ENCODE measurements at regions not wholly inside any gene's neighbourhood (a gene's known extent, or its start where the extent isn't known, plus 50 kb on each side); places are given as distances from the start of the nearest gene placed in this dataset.

DNA sequence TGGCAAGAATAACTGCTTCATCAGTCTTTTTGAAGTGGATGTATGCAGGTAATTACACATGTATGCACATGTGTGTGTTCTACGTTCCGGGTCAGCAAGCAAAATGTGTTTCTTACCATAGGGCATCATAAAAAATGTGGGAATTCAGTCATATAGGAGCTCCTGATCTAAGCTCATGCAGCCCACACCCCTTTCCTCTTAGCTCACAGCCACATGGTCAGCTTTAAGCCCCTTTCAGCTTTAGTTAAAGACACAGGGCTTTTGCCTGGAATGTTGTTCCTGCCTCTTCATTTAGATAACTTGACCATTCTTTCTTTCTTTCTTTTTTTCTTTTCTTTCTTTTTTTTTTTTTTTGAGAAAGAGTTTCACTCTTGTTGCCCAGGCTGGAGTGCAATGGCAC lies 258.1 kb downstream of the RPS24 start:
- H3K36me3 ChIP-seq (ENCODE audit: insufficient read depth, low read length), result no peaks in the 10 kb centered on the region
- ChIA-PET CTCF (no interaction called here), POLR2A (no interaction called here)
- Mint-ChIP-seq H3K4me1 (no peaks in the 10 kb centered on the region), H3K27ac (no peak overlapping the region), H3K4me3 (no peak overlapping the region), H3K27me3 (peaks cover 3 to 10% of the 10 kb centered on the region in 2 donors), H3K9me3 (no peaks in the 10 kb centered on the region), H3K36me3 (no peaks in the 10 kb centered on the region)
- H3K9me3 ChIP-seq (ENCODE audit: low read length), result no peaks in the 10 kb centered on the region
- no peaks in the 10 kb centered on the region for H3K4me1 ChIP-seq (ENCODE audit: insufficient read depth, low read length)
- H3K4me3 ChIP-seq (ENCODE audit: low read length), result no peak overlapping the region
- H3K27ac ChIP-seq (ENCODE audit: low read depth, low read length), result no peak overlapping the region
- no peak for DNase-seq
- H3K27me3 ChIP-seq (ENCODE audit: insufficient read depth, low read length, poor library complexity, severe bottlenecking), result no peaks in the 10 kb centered on the region

GRCh38 chr10:78292250-78292981 lies 258.8 kb downstream of the RPS24 start:
- CTCF ChIA-PET, result interaction anchor here (1.4 kb wide), 1 partner anchor 11 kb away, joined by 7 read pairs; no protein-coding TSS in a partner anchor
- DNase-seq, result no peak

DNA sequence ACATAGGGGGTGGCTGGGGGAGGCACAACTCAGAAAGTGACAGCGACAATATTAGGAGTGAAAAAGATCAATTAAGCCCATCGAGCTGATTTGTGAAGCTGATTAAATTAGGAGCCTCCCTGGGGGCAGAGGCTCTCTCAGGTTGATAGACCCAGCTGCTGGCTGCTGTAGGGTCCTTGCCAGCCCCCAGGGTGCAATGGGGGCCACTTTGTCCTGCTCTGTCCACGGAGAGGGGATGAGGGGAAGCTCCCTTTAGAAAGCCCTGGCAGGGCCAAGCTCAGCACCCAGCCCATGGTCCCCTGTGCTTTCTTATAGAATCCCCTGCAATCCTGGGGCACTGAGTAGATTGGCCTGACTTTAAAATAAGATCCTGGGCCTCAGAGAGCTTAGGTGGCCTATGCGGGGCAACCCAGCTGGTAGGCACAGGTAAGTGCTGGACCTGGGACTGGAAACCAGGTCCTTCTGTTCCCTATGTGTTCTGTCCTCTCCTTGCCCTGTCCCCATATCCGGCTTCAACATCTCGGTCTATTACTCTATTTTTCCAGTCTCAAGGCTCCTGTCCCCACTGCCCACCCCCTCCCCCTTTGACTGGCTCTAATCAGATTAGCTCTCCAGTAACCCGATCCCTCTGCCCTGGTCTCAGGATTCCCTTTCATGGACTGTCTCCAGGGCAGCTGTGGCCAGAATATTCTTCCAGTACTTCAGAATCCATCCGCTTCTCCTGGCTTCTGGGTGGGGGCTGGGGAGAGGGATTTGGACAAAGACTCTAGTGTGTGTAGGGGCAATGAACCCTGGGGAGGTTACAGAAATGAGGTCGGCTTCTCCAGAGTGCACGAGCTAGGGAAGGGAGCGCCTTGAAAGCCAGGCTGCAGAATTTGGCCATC lies 259.6 kb downstream of the RPS24 start:
- Mint-ChIP-seq H3K36me3 (no peaks in the 10 kb centered on the region), H3K27me3 (peaks cover 3 to 11% of the 10 kb centered on the region in 2 donors), H3K4me3 (no peak overlapping the region), H3K4me1 (no peaks in the 10 kb centered on the region), H3K27ac (peak overlapping the region in 2 of 8 donors; percentile 36 to 40), H3K9me3 (no peaks in the 10 kb centered on the region)
- Histone ChIP-seq H3K4me1 (ENCODE audit: insufficient read depth, low read length) (no peaks in the 10 kb centered on the region), H3K9me3 (ENCODE audit: low read length) (no peaks in the 10 kb centered on the region), H3K36me3 (ENCODE audit: insufficient read depth, low read length) (no peaks in the 10 kb centered on the region), H3K27ac (ENCODE audit: low read depth, low read length) (no peak overlapping the region), H3K4me3 (ENCODE audit: low read length) (no peak overlapping the region), H3K27me3 (ENCODE audit: insufficient read depth, low read length, poor library complexity, severe bottlenecking) (no peaks in the 10 kb centered on the region)
- ChIA-PET POLR2A (no interaction called here), CTCF (interaction anchor here (1.4 kb wide), 1 partner anchor 10 kb away, joined by 7 read pairs; no protein-coding TSS in a partner anchor)
- no peak for DNase-seq

More at GRCh38 chr10:78292250-78292981, 258.8 kb downstream of the RPS24 start:
- H3K4me3 ChIP-seq (ENCODE audit: low read length), result no peak overlapping the region
- POLR2A ChIA-PET, result no interaction called here
- H3K4me1 Mint-ChIP-seq, result no peaks in the 10 kb centered on the region
- no peaks in the 10 kb centered on the region for H3K36me3 ChIP-seq (ENCODE audit: insufficient read depth, low read length)
- H3K27me3 ChIP-seq (ENCODE audit: insufficient read depth, low read length, poor library complexity, severe bottlenecking), result no peaks in the 10 kb centered on the region
- H3K9me3 Mint-ChIP-seq, result no peaks in the 10 kb centered on the region
- H3K27ac ChIP-seq (ENCODE audit: low read depth, low read length), result no peak overlapping the region
- H3K4me3 Mint-ChIP-seq, result no peak overlapping the region
- H3K27me3 Mint-ChIP-seq, result peaks cover 3 to 10% of the 10 kb centered on the region in 2 donors
- no peak overlapping the region for H3K27ac Mint-ChIP-seq
- H3K36me3 Mint-ChIP-seq, result no peaks in the 10 kb centered on the region
- no peaks in the 10 kb centered on the region for H3K4me1 ChIP-seq (ENCODE audit: insufficient read depth, low read length)
- H3K9me3 ChIP-seq (ENCODE audit: low read length), result no peaks in the 10 kb centered on the region

DNA sequence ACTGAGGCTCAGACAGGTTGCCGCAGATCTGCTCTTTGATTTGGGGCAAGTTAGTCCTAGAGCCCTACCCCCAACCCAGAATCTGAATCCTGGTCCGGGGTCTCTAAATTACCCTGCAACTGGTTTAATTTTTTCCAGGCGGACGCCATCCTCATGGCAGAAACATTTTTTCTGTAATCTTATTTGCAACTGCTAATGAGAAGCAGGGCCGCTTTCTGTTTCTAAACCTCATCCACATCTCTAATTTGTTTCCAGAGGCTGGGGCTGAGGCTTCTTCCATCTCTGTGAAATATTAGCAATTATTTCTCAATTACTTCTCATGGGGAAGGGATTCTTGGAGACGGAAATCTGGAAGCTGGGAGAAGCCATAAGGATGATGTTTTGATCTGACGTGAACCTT lies 261.6 kb downstream of the RPS24 start:
- no peaks in the 10 kb centered on the region for H3K9me3 ChIP-seq (ENCODE audit: low read length)
- no peak overlapping the region for H3K4me3 ChIP-seq (ENCODE audit: low read length)
- Mint-ChIP-seq H3K27ac (no peak overlapping the region), H3K4me1 (no peaks in the 10 kb centered on the region), H3K4me3 (no peak overlapping the region), H3K36me3 (no peaks in the 10 kb centered on the region), H3K9me3 (no peaks in the 10 kb centered on the region), H3K27me3 (peaks cover 9 to 11% of the 10 kb centered on the region in 2 donors)
- no peaks in the 10 kb centered on the region for H3K36me3 ChIP-seq (ENCODE audit: insufficient read depth, low read length)
- no peaks in the 10 kb centered on the region for H3K4me1 ChIP-seq (ENCODE audit: insufficient read depth, low read length)
- ChIA-PET POLR2A (no interaction called here), CTCF (no interaction called here)
- H3K27ac ChIP-seq (ENCODE audit: low read depth, low read length), result no peak overlapping the region
- H3K27me3 ChIP-seq (ENCODE audit: insufficient read depth, low read length, poor library complexity, severe bottlenecking), result no peaks in the 10 kb centered on the region
- DNase-seq, result no peak

- H3K27me3 Mint-ChIP-seq, result peaks cover 9 to 11% of the 10 kb centered on the region in 2 donors
- Histone ChIP-seq H3K9me3 (ENCODE audit: low read length) (no peaks in the 10 kb centered on the region), H3K36me3 (ENCODE audit: insufficient read depth, low read length) (no peaks in the 10 kb centered on the region), H3K4me3 (ENCODE audit: low read length) (no peak overlapping the region), H3K27ac (ENCODE audit: low read depth, low read length) (no peak overlapping the region), H3K4me1 (ENCODE audit: insufficient read depth, low read length) (peaks cover 2% of the 10 kb centered on the region), H3K27me3 (ENCODE audit: insufficient read depth, low read length, poor library complexity, severe bottlenecking) (no peaks in the 10 kb centered on the region)
- ChIA-PET CTCF (no interaction called here), POLR2A (no interaction called here)
- H3K4me3 Mint-ChIP-seq, result no peak overlapping the region
- DNase-seq, result no peak
- no peaks in the 10 kb centered on the region for H3K4me1 Mint-ChIP-seq
- no peaks in the 10 kb centered on the region for H3K36me3 Mint-ChIP-seq
- no peaks in the 10 kb centered on the region for H3K9me3 Mint-ChIP-seq
- H3K27ac Mint-ChIP-seq, result no peak overlapping the region
Measured at GRCh38 chr10:78296785-78297184, 263.1 kb downstream of the RPS24 start.

DNA sequence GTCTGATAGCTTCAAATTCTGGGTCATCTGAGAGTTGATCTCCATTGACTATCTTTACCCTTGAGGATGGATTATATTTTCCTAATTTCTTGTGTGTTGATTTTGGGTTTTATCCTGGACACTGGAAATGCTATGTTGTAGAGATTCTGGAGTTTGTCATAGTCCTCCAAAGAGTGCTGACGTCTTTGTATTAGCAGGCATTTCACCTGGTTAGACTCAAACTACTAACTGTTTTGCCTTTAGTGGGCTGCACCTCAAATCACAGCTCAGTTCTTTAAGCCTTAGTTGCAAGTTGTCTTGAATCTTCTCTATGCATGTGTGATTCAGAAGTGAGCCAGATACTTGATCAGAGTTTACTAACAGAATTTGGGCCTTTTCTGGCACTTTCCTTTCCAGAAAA lies 264.3 kb downstream of the RPS24 start:
- H3K27me3 Mint-ChIP-seq, result peaks cover 9 to 13% of the 10 kb centered on the region in 2 donors
- H3K9me3 ChIP-seq (ENCODE audit: low read length), result no peaks in the 10 kb centered on the region
- H3K36me3 Mint-ChIP-seq, result peaks cover 0 to 4% (median 0%) of the 10 kb centered on the region in 3 donors
- DNase-seq, result no peak
- no peaks in the 10 kb centered on the region for H3K9me3 Mint-ChIP-seq
- POLR2A ChIA-PET, result no interaction called here
- CTCF ChIA-PET, result no interaction called here
- H3K27me3 ChIP-seq (ENCODE audit: insufficient read depth, low read length, poor library complexity, severe bottlenecking), result no peaks in the 10 kb centered on the region
- no peak overlapping the region for H3K4me3 ChIP-seq (ENCODE audit: low read length)
- H3K27ac Mint-ChIP-seq, result no peak overlapping the region
- no peak overlapping the region for H3K4me3 Mint-ChIP-seq
- H3K4me1 Mint-ChIP-seq, result peaks cover 9 to 10% (median 10%) of the 10 kb centered on the region in 3 donors
- H3K27ac ChIP-seq (ENCODE audit: low read depth, low read length), result no peak overlapping the region
- H3K36me3 ChIP-seq (ENCODE audit: insufficient read depth, low read length), result no peaks in the 10 kb centered on the region
- peaks cover 13% of the 10 kb centered on the region for H3K4me1 ChIP-seq (ENCODE audit: insufficient read depth, low read length)

GRCh38 chr10:78298835-78299234 lies 265.2 kb downstream of the RPS24 start:
- ChIA-PET POLR2A (no interaction called here), CTCF (no interaction called here)
- Mint-ChIP-seq H3K36me3 (peaks cover 0 to 4% (median 0%) of the 10 kb centered on the region in 3 donors), H3K4me3 (no peak overlapping the region), H3K4me1 (peaks cover 14 to 15% (median 14%) of the 10 kb centered on the region in 3 donors), H3K9me3 (no peaks in the 10 kb centered on the region), H3K27me3 (peaks cover 9 to 11% of the 10 kb centered on the region in 2 donors), H3K27ac (peak overlapping the region in 2 of 8 donors; percentile 0 to 81)
- Histone ChIP-seq H3K36me3 (ENCODE audit: insufficient read depth, low read length) (no peaks in the 10 kb centered on the region), H3K4me3 (ENCODE audit: low read length) (no peak overlapping the region), H3K4me1 (ENCODE audit: insufficient read depth, low read length) (peaks cover 16% of the 10 kb centered on the region), H3K27me3 (ENCODE audit: insufficient read depth, low read length, poor library complexity, severe bottlenecking) (no peaks in the 10 kb centered on the region), H3K9me3 (ENCODE audit: low read length) (no peaks in the 10 kb centered on the region), H3K27ac (ENCODE audit: low read depth, low read length) (no peak overlapping the region)
- DNase-seq, result no peak

- CTCF ChIA-PET, result no interaction called here
- H3K4me1 ChIP-seq (ENCODE audit: insufficient read depth, low read length), result peaks cover 20% of the 10 kb centered on the region
Measured at GRCh38 chr10:78299851-78300468, 266.3 kb downstream of the RPS24 start.

More at GRCh38 chr10:78299851-78300468, 266.3 kb downstream of the RPS24 start:
- H3K4me3 ChIP-seq (ENCODE audit: low read length), result no peak overlapping the region
- H3K36me3 Mint-ChIP-seq, result peaks cover 0 to 4% (median 0%) of the 10 kb centered on the region in 3 donors
- POLR2A ChIA-PET, result no interaction called here
- no peaks in the 10 kb centered on the region for H3K9me3 Mint-ChIP-seq
- H3K27me3 ChIP-seq (ENCODE audit: insufficient read depth, low read length, poor library complexity, severe bottlenecking), result no peaks in the 10 kb centered on the region
- no peaks in the 10 kb centered on the region for H3K9me3 ChIP-seq (ENCODE audit: low read length)
- H3K27ac Mint-ChIP-seq, result peak overlapping the region in 1 of 8 donors; percentile 29
- H3K4me1 Mint-ChIP-seq, result peaks cover 14 to 19% (median 15%) of the 10 kb centered on the region in 3 donors
- no peaks in the 10 kb centered on the region for H3K36me3 ChIP-seq (ENCODE audit: insufficient read depth, low read length)
- no peak overlapping the region for H3K27ac ChIP-seq (ENCODE audit: low read depth, low read length)
- H3K4me3 Mint-ChIP-seq, result peak overlapping the region in 1 of 7 donors; percentile 34
- H3K27me3 Mint-ChIP-seq, result peaks cover 6 to 7% of the 10 kb centered on the region in 2 donors
- DNase-seq, result peak in 1 of 5 donors; percentile 9

Data from CD8-positive, alpha-beta memory T cell (primary cell).